HG03196 (cell line): ENCODE measurements at regions not wholly inside any gene's neighbourhood (a gene's known extent, or its start where the extent isn't known, plus 50 kb on each side); places are given as distances from the start of the nearest gene placed in this dataset.
A peak's percentile ranks its signal among the peaks of the same experiment; 100 is the strongest.

Source experiments
- ATAC-seq: cut with Tn5 transposase; IDR thresholded peaks from one replicate; pipeline ENCODE4 v1.9.1; 2021; ENCODE audit not compliant: unreplicated experiment

DNA sequence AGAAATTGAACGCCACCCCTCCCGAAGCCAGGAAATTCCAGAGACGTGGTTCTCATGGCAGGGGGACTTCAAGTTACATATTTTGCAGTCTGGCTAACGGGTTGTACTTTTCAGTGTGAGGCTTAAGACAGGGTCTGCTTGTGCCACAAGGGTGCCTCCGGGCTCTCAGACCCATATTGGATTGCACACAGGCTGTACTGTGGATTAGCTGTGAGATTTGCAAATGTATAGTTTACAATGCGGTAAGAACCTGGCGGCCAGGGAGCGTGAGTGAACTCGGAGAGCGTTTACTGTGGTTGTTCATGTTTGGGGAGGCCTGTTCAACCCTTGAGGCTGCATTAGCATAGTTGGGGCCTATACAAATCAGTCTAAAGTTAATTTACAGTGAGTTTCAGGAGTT lies 143.9 kb upstream of the SIX2 start:
- ATAC-seq, result no peak

DNA sequence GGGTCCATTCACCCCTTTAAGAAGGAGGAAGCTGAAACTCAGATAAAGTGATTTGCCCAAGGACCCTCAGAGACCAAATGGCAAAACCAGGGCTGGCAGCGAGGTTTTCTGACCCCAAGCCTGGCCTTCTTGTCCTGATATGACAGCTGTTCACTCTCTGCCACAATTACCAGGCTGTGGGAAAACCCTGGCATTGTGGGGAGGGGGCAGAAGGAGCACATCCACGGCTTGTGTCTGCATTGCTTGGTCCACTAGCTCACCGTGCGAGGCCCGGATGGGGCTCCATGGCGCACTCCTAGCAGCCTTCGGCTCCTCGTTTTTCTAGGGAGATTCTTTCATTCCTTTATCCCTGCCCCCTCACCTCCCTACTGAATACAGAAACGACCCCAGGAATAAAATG lies 143.4 kb upstream of the SIX2 start:
- no peak for ATAC-seq

DNA sequence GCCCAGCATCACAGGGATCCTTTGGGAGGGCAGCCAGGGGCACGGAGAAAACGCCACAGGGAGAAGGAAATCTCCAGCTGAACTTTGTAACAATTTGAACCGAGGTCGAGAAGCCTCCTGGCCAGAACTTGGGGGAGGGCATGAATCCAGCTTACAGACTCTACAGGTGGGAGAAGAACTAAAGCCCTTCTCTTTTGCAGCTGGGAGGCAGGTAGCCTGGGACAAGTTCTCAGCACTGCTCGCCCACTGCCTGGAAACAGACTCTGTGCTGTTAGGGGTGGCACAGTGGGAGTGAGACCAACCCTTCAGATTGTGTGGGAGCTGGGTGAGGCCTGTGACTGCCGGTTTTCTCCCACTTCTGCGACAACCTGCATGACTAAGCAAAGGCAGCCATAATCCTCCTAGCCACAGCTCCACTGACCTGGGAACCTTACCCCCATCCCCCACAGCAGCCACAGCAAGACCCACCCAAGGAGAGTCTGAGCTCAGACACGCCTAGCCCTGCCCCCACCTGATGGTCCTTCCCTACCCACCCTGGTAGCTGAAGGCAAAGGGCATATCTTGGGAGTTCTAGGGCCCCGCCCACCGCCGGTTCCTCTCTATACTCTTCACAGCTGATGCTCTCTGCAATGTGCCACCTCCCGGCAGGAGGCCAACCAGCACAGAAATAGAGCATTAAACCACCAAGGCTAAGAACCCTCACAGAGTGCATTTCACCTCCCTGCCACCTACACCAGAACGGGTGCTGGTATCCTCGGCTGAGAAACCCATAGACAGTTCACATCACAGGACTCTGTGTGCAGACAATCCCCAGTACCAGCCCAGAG lies 136.0 kb upstream of the SIX2 start:
- ATAC-seq, result no peak

DNA sequence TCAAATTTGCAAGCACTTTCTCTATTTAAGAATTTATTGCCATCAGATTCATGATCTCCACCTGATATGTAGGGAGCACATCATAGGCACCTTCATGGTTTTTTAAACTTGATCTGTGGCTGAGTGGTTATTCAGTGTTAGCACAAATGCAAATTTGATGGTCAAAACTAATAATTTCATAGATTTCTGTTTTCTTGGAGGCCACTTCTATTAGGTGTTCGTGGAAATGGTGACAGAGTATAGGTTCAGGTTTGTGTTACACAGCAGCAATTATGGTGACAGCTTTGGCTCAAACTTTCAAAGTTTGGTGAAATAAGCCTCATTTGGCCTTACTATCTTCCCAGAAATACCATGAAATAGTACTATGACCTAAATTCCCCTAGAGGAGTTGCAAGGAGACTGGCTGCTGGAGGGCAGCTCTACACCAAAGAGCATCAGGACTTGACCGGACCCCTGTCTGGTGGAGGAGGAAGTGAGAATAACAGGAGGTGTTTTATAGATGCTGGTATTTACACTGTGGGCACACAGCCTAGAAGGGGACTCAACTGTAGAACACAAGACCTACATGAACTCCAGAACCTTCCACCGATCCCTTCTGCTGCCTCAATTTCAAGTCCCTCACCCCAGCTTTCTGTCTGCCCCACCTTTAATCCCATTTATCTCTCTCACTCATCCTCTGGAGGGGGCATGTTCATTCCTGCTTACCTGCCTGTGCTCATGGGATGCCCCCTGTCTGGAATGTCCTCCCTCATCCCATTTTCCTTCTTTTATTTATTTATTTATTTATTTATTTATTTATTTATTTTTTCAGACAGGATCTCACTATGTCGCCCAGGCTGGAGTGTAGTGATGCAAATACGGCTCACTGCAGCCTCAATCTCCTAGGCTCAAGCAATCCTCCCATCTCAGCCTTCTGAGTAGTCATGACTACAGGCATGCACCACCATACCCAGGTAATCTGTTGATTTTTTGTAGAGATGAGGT lies 132.9 kb upstream of the SIX2 start:
- no peak for ATAC-seq

DNA sequence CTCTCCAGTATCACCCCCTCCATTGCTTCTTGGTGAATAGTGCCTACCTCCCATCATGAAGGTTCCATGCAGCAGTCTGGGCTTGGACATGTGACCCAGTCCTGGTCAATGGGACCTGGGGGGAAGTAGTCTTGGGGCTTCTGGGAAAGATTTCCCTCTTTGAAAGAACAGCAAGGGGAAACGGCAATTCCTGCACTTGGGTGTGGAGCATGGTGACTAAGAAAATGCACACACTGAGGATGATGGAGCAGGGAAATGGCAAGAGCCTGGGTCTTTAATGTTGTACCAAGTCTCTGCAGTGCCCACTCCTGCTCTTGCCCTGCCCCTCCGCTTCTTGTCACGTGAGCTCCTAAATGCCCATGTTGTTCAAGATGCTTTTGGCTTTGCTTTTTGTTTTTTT lies 131.4 kb upstream of the SIX2 start:
- ATAC-seq, result no peak

DNA sequence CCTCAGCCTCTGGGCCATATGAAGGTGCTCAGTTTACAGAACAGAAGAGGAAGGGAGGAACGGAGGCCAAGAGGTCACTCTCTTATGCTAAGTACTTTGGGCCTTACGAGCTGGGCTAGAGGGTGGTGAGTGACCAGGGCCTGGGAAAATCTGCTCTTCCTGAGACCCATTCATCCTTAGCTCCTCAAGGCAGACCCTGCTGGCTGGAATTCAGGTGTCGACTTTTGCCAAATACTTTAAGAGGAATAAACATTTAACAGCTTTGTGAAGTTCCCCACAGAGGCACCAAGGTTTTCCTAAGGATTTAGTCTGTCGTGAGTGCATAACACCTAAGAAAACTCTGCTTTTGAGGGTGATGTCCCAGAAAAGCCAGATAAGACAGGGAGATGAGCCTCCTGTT lies 129.7 kb upstream of the SIX2 start:
- no peak for ATAC-seq

DNA sequence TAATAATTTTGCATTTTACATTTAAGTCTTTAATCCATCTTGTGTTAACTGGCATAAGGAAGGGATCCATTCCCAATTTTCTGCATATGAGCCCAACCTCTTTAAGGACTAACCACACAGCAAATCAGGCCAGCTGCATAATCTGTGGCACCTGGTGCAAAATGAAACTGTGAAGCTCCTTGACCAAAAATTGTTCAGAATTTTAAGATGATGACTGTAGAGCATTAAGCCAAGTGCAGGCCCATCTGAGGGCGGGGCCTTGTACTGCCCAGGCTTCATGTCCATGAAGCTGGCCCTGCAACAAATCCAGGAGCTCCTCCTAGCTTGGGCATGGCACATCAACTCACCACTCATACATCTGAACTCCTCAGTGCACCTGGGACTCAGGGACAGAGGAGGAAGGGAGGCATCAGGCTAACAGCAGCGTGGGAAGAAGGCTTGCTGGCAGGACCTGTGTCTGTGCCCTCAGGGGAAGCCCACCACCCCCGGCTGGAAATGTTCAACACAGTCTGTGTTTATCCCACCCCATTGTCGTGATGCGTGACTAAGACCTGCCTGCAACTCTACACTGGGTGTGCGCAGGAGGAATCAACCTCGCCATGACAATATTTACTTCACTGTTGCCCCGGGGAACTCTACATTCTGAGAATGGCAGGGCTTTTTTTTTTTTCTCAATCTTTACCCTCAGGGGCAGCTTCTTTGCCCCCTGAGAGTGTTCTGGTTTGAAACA lies 128.9 kb upstream of the SIX2 start:
- no peak for ATAC-seq

DNA sequence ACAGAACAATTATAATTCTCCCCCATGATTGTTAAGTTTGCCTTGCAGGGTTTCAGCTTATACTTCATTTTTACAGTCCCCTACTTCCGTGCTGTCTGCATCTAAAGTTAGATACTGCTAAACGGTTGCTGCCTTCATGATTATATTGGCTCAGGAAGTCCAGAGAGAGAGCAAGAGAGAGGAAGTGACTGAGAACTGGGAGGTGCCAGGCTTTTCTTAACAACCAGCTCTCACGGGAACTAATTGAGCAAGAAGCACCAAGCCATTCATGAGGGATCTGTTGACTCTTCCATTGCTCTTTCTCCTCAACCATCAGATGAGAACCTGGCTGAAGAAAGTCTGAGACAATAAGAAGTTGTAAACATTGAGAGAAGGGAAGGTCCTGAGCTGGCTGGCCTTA lies 125.5 kb upstream of the SIX2 start:
- ATAC-seq, result no peak

DNA sequence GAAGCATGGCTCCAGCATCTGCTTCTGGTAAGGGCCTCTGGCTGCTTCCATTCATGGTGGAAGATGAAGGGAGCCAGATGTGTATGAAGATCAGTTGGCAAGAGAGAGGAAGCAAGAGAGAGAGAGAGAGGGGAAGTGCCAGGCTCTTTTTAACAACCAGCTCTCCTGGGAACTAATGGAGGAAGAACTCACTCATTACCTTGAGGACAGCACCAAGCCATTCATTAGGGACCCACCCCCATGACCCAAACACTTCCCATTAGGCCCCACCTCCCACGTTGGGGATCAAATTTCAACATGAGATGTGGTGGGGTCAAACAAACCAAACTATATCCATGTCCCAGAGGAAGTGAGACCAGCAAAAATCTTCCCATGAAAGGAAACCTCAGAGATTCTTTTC lies 124.8 kb upstream of the SIX2 start:
- ATAC-seq, result no peak

DNA sequence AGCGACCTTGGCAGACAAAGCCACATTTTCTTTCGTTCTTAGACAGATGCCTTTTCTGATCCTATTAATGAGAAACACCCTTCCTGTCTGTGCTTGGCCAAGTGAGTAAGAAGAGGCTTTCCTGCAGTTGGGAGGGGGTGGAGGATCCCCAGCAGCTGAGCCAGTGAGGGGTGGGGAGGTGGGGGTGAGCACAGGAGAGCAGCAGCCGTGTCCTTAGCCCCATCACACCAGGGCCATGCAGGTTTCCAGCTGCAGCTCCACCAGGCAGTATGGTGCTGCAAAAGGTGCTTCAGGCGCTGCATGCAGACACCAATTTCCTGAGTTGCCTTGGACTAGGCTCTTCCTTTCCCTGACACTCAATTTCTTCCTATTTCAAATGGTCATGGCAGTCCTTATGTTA lies 123.3 kb upstream of the SIX2 start:
- ATAC-seq, result peak; percentile 55

DNA sequence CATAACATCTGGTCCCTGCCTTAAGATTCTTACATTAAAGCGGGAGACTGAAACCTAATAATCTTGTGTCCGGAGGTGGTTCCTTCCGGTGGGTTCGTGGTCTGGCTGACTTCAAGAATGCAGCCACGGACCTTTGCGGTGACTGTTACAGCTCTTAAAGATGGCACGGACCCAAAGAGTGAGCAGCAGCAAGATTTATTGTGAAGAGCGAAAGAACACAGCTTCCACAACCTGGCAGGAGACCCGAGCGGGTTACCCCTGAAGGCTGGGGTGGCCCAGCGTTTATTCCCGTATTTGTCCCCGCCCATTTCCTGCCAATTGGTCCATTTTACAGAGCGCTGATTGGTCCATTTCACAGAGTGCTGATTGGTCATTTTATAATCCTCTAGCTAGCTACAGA lies 122.3 kb upstream of the SIX2 start:
- ATAC-seq, result no peak

DNA sequence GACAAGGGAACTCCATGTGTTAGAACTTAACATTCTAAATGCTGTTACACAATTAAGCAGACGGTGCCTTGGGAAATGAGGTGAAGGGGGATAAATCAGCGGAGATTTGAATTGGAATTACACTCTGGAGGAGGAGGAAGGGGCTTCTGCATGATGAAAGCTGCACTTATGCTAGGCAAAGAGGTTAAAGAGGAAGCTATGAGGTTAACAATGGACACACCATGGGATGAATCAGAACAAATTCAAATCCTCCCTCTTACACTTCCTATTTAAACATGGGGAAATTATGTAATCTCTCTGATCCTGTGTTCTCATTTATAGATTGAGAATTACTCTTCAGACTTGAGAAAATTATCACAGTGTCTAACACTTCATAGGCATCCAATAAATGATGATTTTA lies 121.5 kb upstream of the SIX2 start:
- no peak for ATAC-seq

DNA sequence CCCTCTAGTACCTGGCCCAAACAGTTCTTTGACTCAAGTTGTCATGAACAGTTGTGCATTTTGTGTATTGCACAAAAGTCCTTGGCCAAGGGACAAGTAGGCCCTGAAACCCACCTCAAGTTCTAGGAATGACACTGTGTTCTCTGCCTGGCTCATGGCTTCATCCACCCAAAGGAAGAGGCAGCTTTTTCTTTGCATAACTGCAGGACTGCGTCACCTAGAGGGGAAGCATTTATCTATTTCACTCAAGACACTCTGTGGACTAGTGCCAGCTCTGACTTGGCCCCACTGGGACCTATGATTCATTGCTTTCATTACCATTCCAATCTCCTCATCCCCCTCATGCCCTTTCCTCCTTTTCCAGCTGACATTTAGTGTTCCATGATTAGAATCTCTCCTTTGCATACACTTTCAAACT lies 119.3 kb upstream of the SIX2 start:
- no peak for ATAC-seq

DNA sequence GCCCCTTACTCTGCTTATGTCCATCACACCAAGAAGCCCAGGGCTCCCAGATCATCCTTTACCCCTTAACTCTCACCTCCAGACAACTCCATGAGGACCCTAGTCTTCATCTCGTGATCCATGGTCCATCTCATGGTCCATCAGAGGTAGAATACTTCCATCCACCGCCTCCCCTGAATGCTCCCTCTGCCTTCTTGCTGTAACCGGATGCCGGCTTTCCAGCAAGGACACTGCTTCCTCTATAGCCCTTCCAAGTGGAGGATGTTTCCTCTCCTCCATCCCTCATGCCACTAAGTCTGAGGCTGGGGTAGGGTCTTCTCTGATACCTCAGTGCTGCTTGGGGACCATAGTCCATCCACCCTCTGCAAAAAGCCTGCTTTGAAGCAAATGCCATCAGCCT lies 118.6 kb upstream of the SIX2 start:
- ATAC-seq, result no peak

DNA sequence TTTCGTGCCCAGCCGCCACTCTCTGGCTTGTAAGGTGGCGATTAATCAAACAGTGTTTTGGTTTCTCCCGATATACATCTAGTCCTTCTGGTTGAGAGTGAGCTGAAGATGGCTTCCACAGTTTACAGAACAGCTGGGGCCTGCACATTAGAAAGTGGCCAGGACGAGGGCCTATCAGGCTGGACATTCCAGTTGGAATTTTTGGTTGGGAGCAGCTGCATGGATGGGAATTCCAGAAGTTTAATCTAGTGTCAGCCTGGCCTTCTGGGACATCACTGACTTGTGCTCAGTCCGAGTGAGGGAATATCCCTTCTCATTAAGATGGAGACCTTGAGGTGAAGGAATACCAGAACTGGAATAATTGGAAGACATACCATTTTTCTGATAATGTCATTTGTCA lies 118.1 kb upstream of the SIX2 start:
- no peak for ATAC-seq

DNA sequence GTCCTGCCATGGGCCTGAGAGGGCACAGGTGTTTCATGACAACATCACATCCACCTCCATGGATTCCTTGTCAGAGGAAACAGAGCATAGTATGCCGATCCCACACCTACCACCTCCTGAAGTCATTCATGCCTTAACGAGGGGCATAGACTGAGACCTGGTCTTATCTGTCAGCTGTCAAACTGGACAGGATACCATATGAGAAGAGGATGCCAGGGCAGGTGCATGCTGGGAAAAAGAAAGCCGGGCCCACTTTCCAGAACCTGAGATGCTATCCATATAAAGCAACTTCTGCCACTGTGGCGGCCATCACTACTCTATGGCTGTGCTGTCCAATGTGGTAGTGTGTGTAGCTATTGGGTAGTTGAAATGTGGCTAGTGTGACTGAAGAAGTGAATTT lies 116.0 kb upstream of the SIX2 start:
- no peak for ATAC-seq

DNA sequence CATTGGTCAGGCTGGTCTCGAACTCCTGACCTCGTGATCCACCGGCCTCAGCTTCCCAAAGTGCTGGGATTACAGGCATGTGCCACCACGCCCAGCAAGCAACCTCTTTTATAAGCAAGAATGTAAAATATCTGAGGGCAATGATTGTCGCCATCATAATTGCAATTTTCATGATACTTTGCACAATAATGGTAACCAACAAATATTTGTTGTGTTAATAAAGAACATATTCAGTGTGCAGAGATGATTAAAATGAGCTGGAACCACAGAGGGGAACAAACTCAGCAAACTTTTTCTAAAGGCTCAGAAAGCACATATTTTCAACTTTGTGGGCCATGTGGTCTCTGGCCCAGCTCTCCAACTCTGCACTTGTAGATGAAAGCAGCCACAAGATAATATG lies 115.2 kb upstream of the SIX2 start:
- no peak for ATAC-seq

DNA sequence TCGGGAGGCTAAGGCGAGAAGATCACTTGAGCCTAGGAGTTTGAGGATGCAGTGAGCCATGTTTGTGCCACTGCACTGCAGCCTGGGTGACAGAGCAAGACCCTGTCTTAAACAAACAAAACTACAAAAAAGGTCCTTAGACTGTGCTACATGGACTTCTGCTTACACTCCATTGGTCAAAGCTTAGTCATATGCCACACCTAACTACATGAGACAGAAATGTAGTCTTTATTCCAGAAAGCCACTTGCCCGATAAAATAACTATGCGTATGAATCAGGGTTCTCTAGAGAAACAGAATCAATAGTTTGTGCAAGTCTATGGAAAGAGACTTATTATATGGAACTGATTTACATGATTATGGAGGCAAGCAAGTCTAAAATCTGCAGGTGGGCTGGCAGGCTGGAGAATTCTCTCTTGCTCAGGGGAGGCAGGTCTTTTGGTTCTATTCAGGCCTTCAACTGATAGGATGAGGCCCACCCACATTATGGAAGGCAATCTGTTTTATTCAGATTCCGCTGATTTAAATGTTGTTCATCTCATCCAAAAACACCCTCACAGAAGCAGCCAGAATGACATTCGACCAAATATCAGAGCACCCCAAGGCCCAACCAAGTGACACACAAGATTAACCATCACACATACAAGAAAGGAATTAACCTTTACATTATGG lies 114.4 kb upstream of the SIX2 start:
- ATAC-seq, result no peak

DNA sequence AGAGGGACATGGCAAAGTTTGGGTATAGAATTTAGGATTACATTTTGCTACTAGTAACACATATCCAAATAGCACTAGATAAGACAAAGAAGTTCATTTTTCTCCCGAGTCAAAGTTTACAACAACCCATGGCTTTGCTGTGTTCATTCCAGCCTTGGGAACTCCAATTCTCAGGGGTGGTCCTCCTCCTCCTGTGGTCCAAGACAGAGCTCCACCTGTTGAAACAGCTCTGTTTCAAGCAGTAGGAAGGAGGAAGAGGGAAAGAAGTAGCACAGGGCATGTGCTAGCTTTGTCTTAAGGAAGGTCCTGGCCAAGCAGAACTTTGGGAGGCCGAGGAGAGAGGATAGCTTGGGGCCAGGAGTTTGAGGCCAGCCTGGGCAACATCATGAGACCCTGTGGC lies 113.8 kb upstream of the SIX2 start:
- ATAC-seq, result no peak

DNA sequence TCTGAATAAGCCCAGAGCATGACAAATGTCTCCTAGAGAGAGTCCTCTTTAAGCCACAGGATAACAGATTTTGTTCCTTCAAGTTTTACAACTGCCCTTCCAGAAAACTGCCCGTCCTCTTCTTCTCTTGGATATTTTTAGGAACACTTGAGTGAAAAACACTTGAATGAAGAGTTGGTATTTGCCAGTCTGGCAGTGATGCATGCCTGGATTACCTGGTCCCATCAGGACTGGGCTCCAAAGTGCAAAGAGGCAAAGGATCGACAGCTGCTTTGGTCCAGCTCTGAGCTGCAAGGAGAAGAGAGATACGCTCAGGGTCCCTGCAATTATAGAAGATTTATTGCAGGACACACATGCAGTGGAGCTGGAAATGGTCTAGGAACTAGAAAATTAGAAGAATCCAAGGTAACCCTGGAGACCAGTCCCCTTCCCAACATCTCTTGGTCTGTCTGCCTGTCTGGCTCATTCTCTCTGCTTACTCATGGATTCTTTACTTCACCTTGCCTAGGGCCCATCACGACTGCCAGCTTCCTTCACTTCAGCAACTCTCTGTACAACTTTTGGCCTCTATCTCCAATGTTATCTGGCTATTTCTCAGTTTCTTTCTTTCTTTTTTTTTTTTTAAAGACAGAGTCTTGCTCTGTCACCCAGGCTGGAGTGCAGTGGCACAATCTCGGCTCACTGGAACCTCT lies 112.1 kb upstream of the SIX2 start:
- ATAC-seq, result no peak
